MM.1S (cell line): ENCODE measurements at regions not wholly inside any gene's neighbourhood (a gene's known extent, or its start where the extent isn't known, plus 50 kb on each side); places are given as distances from the start of the nearest gene placed in this dataset.

Experiments used
- DNase-seq: peaks from one replicate; pipeline ENCODE4 v3.0.0-alpha.2; 2015
- H2AFZ ChIP-seq: fragments of 300-600 bp; sonication (generic); 2 replicates; pipeline ENCODE4 v1.6.0; 2016; ENCODE audit warnings: antibody characterized with exemption, low read length
- H3F3A ChIP-seq: fragments of 300-600 bp; sonication (generic); 2 replicates; pipeline ENCODE4 v1.6.1; 2016; ENCODE audit warnings: mild to moderate bottlenecking, antibody characterized with exemption, low read length, moderate library complexity, mixed read lengths; ENCODE audit not compliant: insufficient read depth
- H3K27ac ChIP-seq: fragments of 300-600 bp; sonication (generic); 2 replicates; pipeline ENCODE4 v1.5.1; 2016; ENCODE audit warnings: mild to moderate bottlenecking, low read length
- H3K27me3 ChIP-seq: fragments of 300-600 bp; sonication (generic); replicated peaks from 2 replicates; pipeline ENCODE4 v1.6.0; 2016; ENCODE audit warnings: low read length; ENCODE audit not compliant: insufficient read depth
- H3K36me3 ChIP-seq: fragments of 300-600 bp; sonication (generic); replicated peaks from 2 replicates; pipeline ENCODE4 v1.6.1; 2016; ENCODE audit warnings: mild to moderate bottlenecking, low read length, mixed read lengths; ENCODE audit not compliant: insufficient read depth
- H3K4me1 ChIP-seq: fragments of 300-600 bp; sonication (generic); 2 replicates; pipeline ENCODE4 v1.6.1; 2016; ENCODE audit warnings: low read length, mixed read lengths
- H3K4me2 ChIP-seq: fragments of 300-600 bp; sonication (generic); 2 replicates; pipeline ENCODE4 v1.6.0; 2016; ENCODE audit warnings: low read depth, low read length
- H3K4me3 ChIP-seq: fragments of 300-600 bp; sonication (generic); 2 replicates; pipeline ENCODE4 v1.5.1; 2016; ENCODE audit warnings: low read length, mixed read lengths
- H3K79me2 ChIP-seq: fragments of 300-600 bp; sonication (generic); 2 replicates; pipeline ENCODE4 v1.6.1; 2016; ENCODE audit warnings: mixed run types, low read length, mixed read lengths
- H3K9ac ChIP-seq: fragments of 300-600 bp; sonication (generic); 2 replicates; pipeline ENCODE4 v1.6.1; 2016; ENCODE audit warnings: low read length, mixed read lengths
- H3K9me2 ChIP-seq: fragments of 300-600 bp; sonication (generic); replicated peaks from 2 replicates; pipeline ENCODE4 v1.6.1; 2016; ENCODE audit warnings: mild to moderate bottlenecking, low read length, mixed read lengths; ENCODE audit not compliant: insufficient read depth
- H3K9me3 ChIP-seq: fragments of 300-600 bp; sonication (generic); replicated peaks from 2 replicates; pipeline ENCODE4 v1.6.1; 2016; ENCODE audit warnings: mild to moderate bottlenecking, low read length, mixed read lengths; ENCODE audit not compliant: insufficient read depth
- H4K20me1 ChIP-seq: fragments of 300-600 bp; sonication (generic); 2 replicates; pipeline ENCODE4 v1.6.1; 2016; ENCODE audit warnings: mild to moderate bottlenecking, low read length, moderate library complexity, mixed read lengths; ENCODE audit not compliant: insufficient read depth
- CTCF ChIP-seq: fragments of 300-600 bp; sonication (generic); IDR thresholded peaks from 2 replicates; pipeline ENCODE4 v1.5.1; 2016; ENCODE audit warnings: antibody characterized with exemption, low read length, mixed read lengths
- EZH2 ChIP-seq: fragments of 300-600 bp; sonication (generic); optimal IDR thresholded peaks from 2 replicates; pipeline ENCODE3; 2017; ENCODE audit warnings: low read depth, mild to moderate bottlenecking, antibody characterized with exemption, low read length, mixed read lengths
- EZH2phosphoT487 ChIP-seq: fragments of 300-600 bp; sonication (generic); IDR thresholded peaks from 2 replicates; pipeline ENCODE4 v1.6.1; 2018; ENCODE audit warnings: antibody characterized with exemption, low read length

- Histone ChIP-seq H3K27ac (no peak overlapping the region), H3K9me3 (no peaks in the 10 kb centered on the region), H4K20me1 (no peaks in the 10 kb centered on the region), H3K27me3 (no peaks in the 10 kb centered on the region), H3K9me2 (no peaks in the 10 kb centered on the region), H3F3A (no peaks in the 10 kb centered on the region), H3K4me2 (no peak overlapping the region), H3K4me3 (no peak overlapping the region), H2AFZ (no peak overlapping the region), H3K9ac (no peak overlapping the region), H3K79me2 (no peaks in the 10 kb centered on the region), H3K4me1 (no peaks in the 10 kb centered on the region), H3K36me3 (no peaks in the 10 kb centered on the region)
- DNase-seq: no peak
- TF ChIP-seq CTCF: no peak
These were observed 237.8 kb upstream of the ZMIZ1 start for GRCh38 chr10:78830976-78831375.

GRCh38 chr10:78831461-78831860 is 237.3 kb upstream of the ZMIZ1 start:
- Histone ChIP-seq H3K36me3 (no peaks in the 10 kb centered on the region), H3K4me1 (no peaks in the 10 kb centered on the region), H4K20me1 (no peaks in the 10 kb centered on the region), H3K9me3 (no peaks in the 10 kb centered on the region), H3F3A (no peaks in the 10 kb centered on the region), H3K9me2 (no peaks in the 10 kb centered on the region), H3K27me3 (no peaks in the 10 kb centered on the region), H3K27ac (no peak overlapping the region), H2AFZ (no peak overlapping the region), H3K9ac (no peak overlapping the region), H3K4me3 (no peak overlapping the region), H3K79me2 (no peaks in the 10 kb centered on the region), H3K4me2 (no peak overlapping the region)
- TF ChIP-seq CTCF (no peak), EZH2 (no peak), EZH2phosphoT487 (no peak)
- DNase-seq: no peak

GRCh38 chr10:78832281-78832680 is 236.5 kb upstream of the ZMIZ1 start:
- Histone ChIP-seq H3K27me3 (no peaks in the 10 kb centered on the region), H3K9me3 (no peaks in the 10 kb centered on the region), H4K20me1 (no peaks in the 10 kb centered on the region), H3F3A (no peaks in the 10 kb centered on the region), H3K36me3 (no peaks in the 10 kb centered on the region), H2AFZ (no peak overlapping the region), H3K9ac (no peak overlapping the region), H3K4me3 (no peak overlapping the region), H3K4me2 (no peak overlapping the region), H3K4me1 (no peaks in the 10 kb centered on the region), H3K27ac (no peak overlapping the region), H3K79me2 (no peaks in the 10 kb centered on the region), H3K9me2 (no peaks in the 10 kb centered on the region)
- no peak for DNase-seq
- TF ChIP-seq CTCF (no peak), EZH2phosphoT487 (no peak), EZH2 (no peak)

- Histone ChIP-seq H3K4me1 (no peaks in the 10 kb centered on the region), H3K9me2 (no peaks in the 10 kb centered on the region), H3F3A (no peaks in the 10 kb centered on the region), H3K9me3 (no peaks in the 10 kb centered on the region), H2AFZ (no peak overlapping the region), H3K79me2 (no peaks in the 10 kb centered on the region), H3K27me3 (no peaks in the 10 kb centered on the region), H3K4me3 (no peak overlapping the region), H3K9ac (no peak overlapping the region), H3K27ac (no peak overlapping the region), H4K20me1 (no peaks in the 10 kb centered on the region), H3K36me3 (no peaks in the 10 kb centered on the region), H3K4me2 (no peak overlapping the region)
- DNase-seq: no peak
- TF ChIP-seq EZH2 (no peak), CTCF (no peak), EZH2phosphoT487 (no peak)
These were observed 230.6 kb upstream of the ZMIZ1 start for GRCh38 chr10:78838141-78838657.
